GM23338 (cell line): ENCODE measurements at regions not wholly inside any gene's neighbourhood (a gene's known extent, or its start where the extent isn't known, plus 50 kb on each side); places are given as distances from the start of the nearest gene placed in this dataset.
A peak's percentile ranks its signal among the peaks of the same experiment; 100 is the strongest.

Experiments used
- ATAC-seq: fragments of 200-7000 bp; cut with Tn5 transposase; 3 replicates; pipeline ENCODE4 v1.9.1; 2020
- DNase-seq: peaks from one replicate; pipeline ENCODE4 v3.0.0-alpha.2; 2015; ENCODE audit warnings: low spot score
- H2AFZ ChIP-seq: fragments of 200-600 bp; sonication (generic); 2 replicates; pipeline ENCODE4 v1.8.0; 2016; ENCODE audit warnings: antibody characterized with exemption, mild to moderate bottlenecking, moderate library complexity
- H3F3A ChIP-seq: fragments of 200-600 bp; sonication (generic); replicated peaks from 2 replicates; pipeline ENCODE4 v1.8.0; 2017; ENCODE audit warnings: antibody characterized with exemption, mixed run types, low read depth
- H3K27ac ChIP-seq: fragments of 200-600 bp; sonication (generic); 2 replicates; pipeline ENCODE4 v1.6.1; 2016; ENCODE audit warnings: low read depth
- H3K27me3 ChIP-seq: fragments of 200-600 bp; sonication (generic); 2 replicates; pipeline ENCODE4 v1.8.0; 2016; ENCODE audit warnings: mild to moderate bottlenecking, mixed run types, moderate library complexity; ENCODE audit not compliant: insufficient read depth
- H3K36me3 ChIP-seq: fragments of 200-600 bp; sonication (generic); 2 replicates; pipeline ENCODE4 v1.8.0; 2016; ENCODE audit warnings: mild to moderate bottlenecking; ENCODE audit not compliant: insufficient read depth
- H3K4me1 ChIP-seq: fragments of 200-600 bp; sonication (generic); 2 replicates; pipeline ENCODE4 v1.8.0; 2016; ENCODE audit warnings: mild to moderate bottlenecking, moderate library complexity; ENCODE audit not compliant: insufficient read depth
- H3K4me2 ChIP-seq: fragments of 200-600 bp; sonication (generic); 2 replicates; pipeline ENCODE4 v1.7.1; 2017; ENCODE audit warnings: mixed run types
- H3K4me3 ChIP-seq: fragments of 200-600 bp; sonication (generic); 2 replicates; pipeline ENCODE4 v1.6.1; 2016; ENCODE audit warnings: mixed run types
- H3K79me2 ChIP-seq: fragments of 200-600 bp; sonication (generic); replicated peaks from 2 replicates; pipeline ENCODE4 v1.8.0; 2017; ENCODE audit warnings: mild to moderate bottlenecking; ENCODE audit not compliant: insufficient read depth
- H3K9me2 ChIP-seq: fragments of 200-600 bp; sonication (generic); 2 replicates; pipeline ENCODE4 v1.8.0; 2017; ENCODE audit not compliant: insufficient read depth
- H4K20me1 ChIP-seq: fragments of 200-600 bp; sonication (generic); replicated peaks from 2 replicates; pipeline ENCODE4 v1.8.0; 2017; ENCODE audit warnings: mild to moderate bottlenecking; ENCODE audit not compliant: insufficient read depth
- H3K27ac Mint-ChIP-seq: 2 replicates; pipeline ENCODE4 v1.8.0; 2020; ENCODE audit warnings: inconsistent platforms, mild to moderate bottlenecking, moderate library complexity, mixed read lengths
- H3K27me3 Mint-ChIP-seq: 3 replicates; pipeline ENCODE4 v1.8.0; 2022; ENCODE audit warnings: low read depth, mild to moderate bottlenecking, moderate library complexity, mixed read lengths, inconsistent platforms; ENCODE audit not compliant: insufficient read depth, poor library complexity
- H3K36me3 Mint-ChIP-seq: 3 replicates; pipeline ENCODE4 v1.8.0; 2021; ENCODE audit warnings: low read depth, mild to moderate bottlenecking, inconsistent platforms, moderate library complexity, mixed read lengths
- H3K4me1 Mint-ChIP-seq: 3 replicates; pipeline ENCODE4 v1.8.0; 2020; ENCODE audit warnings: mild to moderate bottlenecking, inconsistent platforms, mixed read lengths
- H3K4me3 Mint-ChIP-seq: 3 replicates; pipeline ENCODE4 v1.8.0; 2021; ENCODE audit warnings: moderate library complexity, mild to moderate bottlenecking, inconsistent platforms, mixed read lengths
- H3K9me3 Mint-ChIP-seq: 3 replicates; pipeline ENCODE4 v1.8.0; 2020; ENCODE audit warnings: moderate library complexity, mild to moderate bottlenecking, inconsistent platforms, mixed read lengths
- CREB1 ChIP-seq: fragments of 250-450 bp; sonication (Bioruptor Pico); IDR thresholded peaks from 2 replicates; pipeline ENCODE4 v1.5.0; 2020; ENCODE audit warnings: low read depth, mild to moderate bottlenecking, moderate library complexity
- CTCF ChIP-seq, 2 experiments: fragments of 200-600 bp in 1 of 2; sonication (generic) in 1 of 2; conservative IDR thresholded peaks; 2 replicates each; pipeline versions ENCODE4 v1.5.1 to v1.6.1; 2016 to 2017; ENCODE audit warnings: antibody characterized with exemption in 2 of 2, low read depth in 2 of 2, mild to moderate bottlenecking in 2 of 2, moderate library complexity in 1 of 2
- ETS1 ChIP-seq: IDR thresholded peaks from 2 replicates; pipeline ENCODE4 v1.6.1; 2016; ENCODE audit warnings: antibody characterized with exemption
- EZH2 ChIP-seq: fragments of 200-600 bp; sonication (generic); IDR thresholded peaks from one replicate; pipeline ENCODE4 v1.8.0; 2017; ENCODE audit warnings: antibody characterized with exemption, mild to moderate bottlenecking, low read depth; ENCODE audit not compliant: unreplicated experiment
- EZH2phosphoT487 ChIP-seq: fragments of 200-600 bp; sonication (generic); IDR thresholded peaks from one replicate; pipeline ENCODE4 v1.8.1; 2018; ENCODE audit warnings: antibody characterized with exemption; ENCODE audit not compliant: unreplicated experiment
- JUNB ChIP-seq: IDR thresholded peaks from one replicate; pipeline ENCODE4 v1.6.1; 2016; ENCODE audit warnings: antibody characterized with exemption; ENCODE audit not compliant: unreplicated experiment
- NANOG ChIP-seq: IDR thresholded peaks from 2 replicates; pipeline ENCODE4 v1.6.1; 2016; ENCODE audit warnings: antibody characterized with exemption, borderline replicate concordance
- POLR2AphosphoS5 ChIP-seq: IDR thresholded peaks from 2 replicates; pipeline ENCODE4 v1.6.1; 2016; ENCODE audit warnings: antibody characterized with exemption, low read depth
- REST ChIP-seq: IDR thresholded peaks from one replicate; pipeline ENCODE4 v1.6.1; 2018; ENCODE audit warnings: antibody characterized with exemption; ENCODE audit not compliant: unreplicated experiment
- STAT1 ChIP-seq: IDR thresholded peaks from one replicate; pipeline ENCODE4 v1.6.1; 2016; ENCODE audit warnings: antibody characterized with exemption; ENCODE audit not compliant: unreplicated experiment
- ZNF114 ChIP-seq: fragments of 250-450 bp; sonication (Bioruptor Pico); IDR thresholded peaks from 2 replicates; pipeline ENCODE4 v1.5.0; 2020; ENCODE audit warnings: mild to moderate bottlenecking, moderate library complexity
- ZNF331 ChIP-seq: fragments of 250-450 bp; sonication (Bioruptor Pico); IDR thresholded peaks from 2 replicates; pipeline ENCODE4 v1.5.0; 2020; ENCODE audit warnings: low read depth, mild to moderate bottlenecking, moderate library complexity
- ZNF462 ChIP-seq: fragments of 250-450 bp; sonication (Bioruptor Pico); IDR thresholded peaks from 2 replicates; pipeline ENCODE4 v1.5.0; 2020; ENCODE audit warnings: mild to moderate bottlenecking, moderate library complexity

- peak overlapping the region; percentile 47; the same call in 2 of the 3 replicates for H3K4me3 Mint-ChIP-seq
- peaks cover 19% of the 10 kb centered on the region; the same call in 2 of the 3 replicates for H3K9me3 Mint-ChIP-seq
These were observed 221.2 kb upstream of the SOX1 start for GRCh38 chr13:111845621-111846351.

More at GRCh38 chr13:111845621-111846351, 221.2 kb upstream of the SOX1 start:
- Histone ChIP-seq H2AFZ (no peak overlapping the region), H3K9me2 (0 out of 2 replicates have a peak, but pooled peaks cover 8% of the 10 kb centered on the region), H3K27ac (peak overlapping the region; percentile 95), H3K27me3 (no peaks in the 10 kb centered on the region), H3K4me3 (peak overlapping the region; percentile 40), H3K4me2 (peak overlapping the region; percentile 74), H3K79me2 (no peaks in the 10 kb centered on the region), H4K20me1 (no peaks in the 10 kb centered on the region), H3F3A (peaks cover 16% of the 10 kb centered on the region), H3K36me3 (peaks cover 9% of the 10 kb centered on the region; the same call in 1 of the 2 replicates), H3K4me1 (peaks cover 37% of the 10 kb centered on the region)
- DNase-seq: peak; percentile 82
- Mint-ChIP-seq H3K36me3 (peaks cover 16% of the 10 kb centered on the region; the same call in 2 of the 3 replicates), H3K4me1 (peaks cover 43% of the 10 kb centered on the region), H3K27ac (peak overlapping the region; percentile 88), H3K27me3 (peaks cover 11% of the 10 kb centered on the region)
- ATAC-seq: peak; percentile 90
- TF ChIP-seq JUNB: no peak
- TF ChIP-seq CREB1 (CRISPR knock-in tag): no peak
- peak; percentile 47 for TF ChIP-seq POLR2AphosphoS5
- no peak for TF ChIP-seq STAT1
- TF ChIP-seq EZH2phosphoT487: no peak
- 0 out of 2 replicates have a peak, but pooled peaks have one; percentile 22 for TF ChIP-seq ETS1
- no peak for TF ChIP-seq ZNF462
- no peak for TF ChIP-seq CTCF (conservative IDR thresholded peaks at IDR 0.05; ENCODE audit: low read depth in 2 of 2)
- no peak for TF ChIP-seq ZNF331 (CRISPR knock-in tag)
- no peak for TF ChIP-seq EZH2
- no peak for TF ChIP-seq REST
- TF ChIP-seq NANOG: peak; percentile 87
- TF ChIP-seq ZNF114: 0 out of 2 replicates have a peak, but pooled peaks have one; percentile 17
